ENCODE measurements at regions not wholly inside any gene's neighbourhood (a gene's known extent, or its start where the extent isn't known, plus 50 kb on each side); places are given as distances from the start of the nearest gene placed in this dataset.
"Not testable (repeated sequence)": the region's sequence is repeated elsewhere in the genome, so short reads cannot be mapped to it uniquely, and the experiment has no call there.

GRCh38 chr4:165548702-165549101 is 169.9 kb downstream of the CPE start:
- no peak for DNase-seq (ENCODE audit: low spot score)
- intact Hi-C loops (cut with DNase I) = no loop called here

- intact Hi-C loops (cut with DNase I) = no loop called here
These were observed 174.5 kb downstream of the CPE start for GRCh38 chr4:165553221-165553810.

GRCh38 chr4:165555302-165555701 is 176.5 kb downstream of the CPE start:
- intact Hi-C loops (cut with DNase I) = no loop called here
- DNase-seq (ENCODE audit: low spot score) = no peak

More at GRCh38 chr4:165553221-165553810, 174.5 kb downstream of the CPE start:
- DNase-seq (ENCODE audit: low spot score) = no peak

- DNase-seq (ENCODE audit: low spot score) = no peak
- intact Hi-C loops (cut with DNase I) = no loop called here
These were observed 177.6 kb downstream of the CPE start for GRCh38 chr4:165556383-165556782.

- no peak for DNase-seq (ENCODE audit: low spot score)
- intact Hi-C loops (cut with DNase I) = no loop called here
These were observed 182.1 kb downstream of the CPE start for GRCh38 chr4:165560941-165561340.

GRCh38 chr4:165563851-165564250 is 185.0 kb downstream of the CPE start:
- no peak for DNase-seq (ENCODE audit: low spot score)
- intact Hi-C loops (cut with DNase I) = no loop called here

GRCh38 chr4:165569031-165569430 is 190.2 kb downstream of the CPE start:
- intact Hi-C loops (cut with DNase I) = no loop called here
- DNase-seq (ENCODE audit: low spot score) = no peak

GRCh38 chr4:165571476-165571875 is 192.7 kb downstream of the CPE start:
- DNase-seq (ENCODE audit: low spot score); intact Hi-C loops (cut with DNase I): not testable (repeated sequence)

GRCh38 chr4:165580351-165580905 is 201.6 kb downstream of the CPE start:
- intact Hi-C loops (cut with DNase I) = loop anchor here (5.0 kb wide), 1 partner anchor 207 kb away; no protein-coding TSS in a partner anchor

GRCh38 chr4:165583341-165583740 is 204.5 kb downstream of the CPE start:
- no peak for DNase-seq (ENCODE audit: low spot score)
- intact Hi-C loops (cut with DNase I) = loop anchor here (5.0 kb wide), 1 partner anchor 204 kb away; no protein-coding TSS in a partner anchor

More at GRCh38 chr4:165580351-165580905, 201.6 kb downstream of the CPE start:
- no peak for DNase-seq (ENCODE audit: low spot score)

GRCh38 chr4:165584916-165585315 is 206.1 kb downstream of the CPE start:
- intact Hi-C loops (cut with DNase I) = loop anchor here (5.0 kb wide), 1 partner anchor 202 kb away; no protein-coding TSS in a partner anchor
- DNase-seq (ENCODE audit: low spot score) = no peak

GRCh38 chr4:165588534-165589315 is 209.9 kb downstream of the CPE start:
- no peak for DNase-seq (ENCODE audit: low spot score)
- intact Hi-C loops (cut with DNase I) = no loop called here

- intact Hi-C loops (cut with DNase I) = no loop called here
- DNase-seq (ENCODE audit: low spot score) = no peak
These were observed 213.6 kb downstream of the CPE start for GRCh38 chr4:165592386-165592785.

GRCh38 chr4:165597581-165598480 is 219.0 kb downstream of the CPE start:
- DNase-seq (ENCODE audit: low spot score) = no peak
- intact Hi-C loops (cut with DNase I) = no loop called here

GRCh38 chr4:165600959-165601683 is 222.3 kb downstream of the CPE start:
- intact Hi-C loops (cut with DNase I) = no loop called here
- no peak for DNase-seq (ENCODE audit: low spot score)

GRCh38 chr4:165602621-165603020 is 223.8 kb downstream of the CPE start:
- DNase-seq (ENCODE audit: low spot score) = no peak
- intact Hi-C loops (cut with DNase I) = no loop called here

- intact Hi-C loops (cut with DNase I) = no loop called here
- DNase-seq (ENCODE audit: low spot score) = no peak
These were observed 225.4 kb downstream of the CPE start for GRCh38 chr4:165604181-165604580.

- intact Hi-C loops (cut with DNase I) = no loop called here
- DNase-seq (ENCODE audit: low spot score) = no peak
These were observed 227.0 kb downstream of the CPE start for GRCh38 chr4:165605811-165606210.

All from cardiac septum (tissue), 1 donor.